OCI-LY7 (cell line): ENCODE measurements at regions not wholly inside any gene's neighbourhood (a gene's known extent, or its start where the extent isn't known, plus 50 kb on each side); places are given as distances from the start of the nearest gene placed in this dataset.

ENCODE experiments used
- BruUV-seq: library from RNA; stranded (reverse); fragments of 400-500 nt; replicated peaks from 2 replicates; lab custom pipeline; 2021; lab: Mats Ljungman, UMichigan
- CTCF ChIA-PET: fragments of 300-600 bp; sonication (Branson Sonifier 250); formaldehyde crosslinking; loops from one replicate; lab custom pipeline; 2022; ENCODE audit warnings: antibody characterized with exemption; ENCODE audit not compliant: unreplicated experiment; lab: Charles Lee
- POLR2A ChIA-PET: fragments of 300-600 bp; sonication (Branson Sonifier 250); formaldehyde crosslinking; loops from one replicate; lab custom pipeline; 2022; ENCODE audit warnings: antibody characterized with exemption; lab: Charles Lee
- DNase-seq: peaks from one replicate; pipeline ENCODE4 v3.0.0-alpha.2; 2015; ENCODE audit warnings: low spot score
- H2AFZ ChIP-seq: fragments of 200-600 bp; sonication (generic), shearing (Covaris generic); 2 replicates; pipeline ENCODE4 v1.6.1; 2014; ENCODE audit warnings: mild to moderate bottlenecking, antibody characterized with exemption, low read length, moderate library complexity
- H3K27ac ChIP-seq: fragments of 200-600 bp; sonication (generic); 2 replicates; pipeline ENCODE4 v1.5.1; 2014; ENCODE audit warnings: mixed run types, low read depth, mild to moderate bottlenecking, moderate library complexity, low read length, inconsistent platforms; ENCODE audit not compliant: poor library complexity, severe bottlenecking
- H3K36me3 ChIP-seq: fragments of 200-600 bp; sonication (generic); 2 replicates; pipeline ENCODE4 v1.6.1; 2014; ENCODE audit warnings: mild to moderate bottlenecking, antibody characterized with exemption, low read length, moderate library complexity, mixed read lengths; ENCODE audit not compliant: insufficient read depth
- H3K4me1 ChIP-seq: fragments of 200-600 bp; sonication (generic); 2 replicates; pipeline ENCODE4 v1.5.1; 2014; ENCODE audit warnings: mild to moderate bottlenecking, low read length; ENCODE audit not compliant: insufficient read depth, poor library complexity, severe bottlenecking
- H3K4me2 ChIP-seq: fragments of 200-600 bp; sonication (generic); 2 replicates; pipeline ENCODE4 v1.6.1; 2014; ENCODE audit warnings: mild to moderate bottlenecking, low read length
- H3K4me3 ChIP-seq: fragments of 200-600 bp; sonication (generic); 2 replicates; pipeline ENCODE4 v1.5.1; 2014; ENCODE audit warnings: mild to moderate bottlenecking, low read depth, low read length; ENCODE audit not compliant: poor library complexity, severe bottlenecking
- H3K79me2 ChIP-seq: fragments of 200-600 bp; sonication (generic); 2 replicates; pipeline ENCODE4 v1.6.1; 2016; ENCODE audit warnings: low read depth, mild to moderate bottlenecking, low read length, moderate library complexity, mixed read lengths; ENCODE audit not compliant: insufficient read depth
- H3K9me2 ChIP-seq: fragments of 200-600 bp; sonication (generic); 2 replicates; pipeline ENCODE4 v1.6.1; 2016; ENCODE audit warnings: mild to moderate bottlenecking, low read length, mixed read lengths; ENCODE audit not compliant: insufficient read depth
- H3K9me3 ChIP-seq: fragments of 200-600 bp; sonication (generic); 2 replicates; pipeline ENCODE4 v1.6.1; 2014; ENCODE audit warnings: mild to moderate bottlenecking, mixed run types, low read length, mixed read lengths
- H4K20me1 ChIP-seq: fragments of 200-600 bp; sonication (generic); 2 replicates; pipeline ENCODE4 v1.6.1; 2014; ENCODE audit warnings: mild to moderate bottlenecking, antibody characterized with exemption, low read length, moderate library complexity, mixed read lengths; ENCODE audit not compliant: insufficient read depth
- EZH2phosphoT487 ChIP-seq: fragments of 200-600 bp; sonication (generic); IDR thresholded peaks from 2 replicates; pipeline ENCODE4 v1.6.1; 2018; ENCODE audit warnings: low read depth, borderline replicate concordance, mild to moderate bottlenecking, mixed run types, antibody characterized with exemption, low read length, moderate library complexity, mixed read lengths
- intact Hi-C: fragments of 100-400 bp; cut with micrococcal nuclease; formaldehyde crosslinking; loops from one replicate; pipeline ENCODE4 v1.10.0; 2022; ENCODE audit not compliant: unreplicated experiment
- TF ChIP-seq, protein P1 (sequence below): fragments of 200-600 bp; sonication (generic); conservative IDR thresholded peaks from 2 replicates; pipeline ENCODE4 v1.5.1; 2014; ENCODE audit warnings: mild to moderate bottlenecking, antibody characterized with exemption, low read length, moderate library complexity, mixed read lengths

DNA sequence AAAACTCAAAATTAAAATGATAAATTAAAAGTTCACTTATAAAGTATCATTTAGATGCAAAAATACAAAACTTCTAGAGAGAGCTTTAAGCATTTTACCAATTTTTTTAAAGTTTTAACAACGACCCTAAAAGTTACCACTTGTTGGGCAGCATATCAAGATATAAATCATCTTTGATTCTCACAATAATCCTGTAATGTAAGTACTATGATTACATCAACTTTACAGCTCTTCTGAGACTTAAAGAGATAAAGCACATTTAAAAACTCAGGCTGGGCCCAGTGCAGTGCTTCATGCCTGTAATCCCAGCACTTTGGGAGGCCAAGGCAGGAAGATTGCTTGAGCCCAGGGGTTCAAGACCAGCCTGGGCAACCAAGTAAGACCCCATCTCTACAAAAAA is 202.7 kb upstream of the GPC6 start:
- no peak overlapping the region for H3K4me3 ChIP-seq
- H3K27ac ChIP-seq, result no peak overlapping the region
- H2AFZ ChIP-seq, result no peak overlapping the region
- no peaks in the 10 kb centered on the region for H3K9me2 ChIP-seq
- ChIA-PET CTCF (no interaction called here), POLR2A (no interaction called here)
- H3K4me1 ChIP-seq, result no peaks in the 10 kb centered on the region
- no peak for DNase-seq
- no TSS peak for BruUV-seq
- H3K4me2 ChIP-seq, result no peak overlapping the region
- intact Hi-C loops, result no loop called here
- no peak for TF ChIP-seq EZH2phosphoT487
- TF ChIP-seq, protein P1, sequence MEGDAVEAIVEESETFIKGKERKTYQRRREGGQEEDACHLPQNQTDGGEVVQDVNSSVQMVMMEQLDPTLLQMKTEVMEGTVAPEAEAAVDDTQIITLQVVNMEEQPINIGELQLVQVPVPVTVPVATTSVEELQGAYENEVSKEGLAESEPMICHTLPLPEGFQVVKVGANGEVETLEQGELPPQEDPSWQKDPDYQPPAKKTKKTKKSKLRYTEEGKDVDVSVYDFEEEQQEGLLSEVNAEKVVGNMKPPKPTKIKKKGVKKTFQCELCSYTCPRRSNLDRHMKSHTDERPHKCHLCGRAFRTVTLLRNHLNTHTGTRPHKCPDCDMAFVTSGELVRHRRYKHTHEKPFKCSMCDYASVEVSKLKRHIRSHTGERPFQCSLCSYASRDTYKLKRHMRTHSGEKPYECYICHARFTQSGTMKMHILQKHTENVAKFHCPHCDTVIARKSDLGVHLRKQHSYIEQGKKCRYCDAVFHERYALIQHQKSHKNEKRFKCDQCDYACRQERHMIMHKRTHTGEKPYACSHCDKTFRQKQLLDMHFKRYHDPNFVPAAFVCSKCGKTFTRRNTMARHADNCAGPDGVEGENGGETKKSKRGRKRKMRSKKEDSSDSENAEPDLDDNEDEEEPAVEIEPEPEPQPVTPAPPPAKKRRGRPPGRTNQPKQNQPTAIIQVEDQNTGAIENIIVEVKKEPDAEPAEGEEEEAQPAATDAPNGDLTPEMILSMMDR, result no peak
- no peaks in the 10 kb centered on the region for H3K9me3 ChIP-seq
- H3K79me2 ChIP-seq, result no peaks in the 10 kb centered on the region
- no peaks in the 10 kb centered on the region for H3K36me3 ChIP-seq
- H4K20me1 ChIP-seq, result no peaks in the 10 kb centered on the region

- Histone ChIP-seq H3K27ac (no peak overlapping the region), H4K20me1 (no peaks in the 10 kb centered on the region), H3K4me2 (no peak overlapping the region), H3K4me1 (no peaks in the 10 kb centered on the region), H2AFZ (no peak overlapping the region), H3K9me3 (no peaks in the 10 kb centered on the region), H3K4me3 (no peak overlapping the region), H3K9me2 (no peaks in the 10 kb centered on the region), H3K79me2 (no peaks in the 10 kb centered on the region), H3K36me3 (no peaks in the 10 kb centered on the region)
- TF ChIP-seq, protein P1, result no peak
- no peak for TF ChIP-seq EZH2phosphoT487
- no TSS peak for BruUV-seq
- intact Hi-C loops, result no loop called here
- DNase-seq, result no peak
- ChIA-PET POLR2A (interaction anchor here (0.6 kb wide), 1 partner anchor 18 kb away, joined by 4 read pairs; no protein-coding TSS in a partner anchor), CTCF (no interaction called here)
Observed at GRCh38 chr13:93025984-93026383, 200.6 kb upstream of the GPC6 start.

DNA sequence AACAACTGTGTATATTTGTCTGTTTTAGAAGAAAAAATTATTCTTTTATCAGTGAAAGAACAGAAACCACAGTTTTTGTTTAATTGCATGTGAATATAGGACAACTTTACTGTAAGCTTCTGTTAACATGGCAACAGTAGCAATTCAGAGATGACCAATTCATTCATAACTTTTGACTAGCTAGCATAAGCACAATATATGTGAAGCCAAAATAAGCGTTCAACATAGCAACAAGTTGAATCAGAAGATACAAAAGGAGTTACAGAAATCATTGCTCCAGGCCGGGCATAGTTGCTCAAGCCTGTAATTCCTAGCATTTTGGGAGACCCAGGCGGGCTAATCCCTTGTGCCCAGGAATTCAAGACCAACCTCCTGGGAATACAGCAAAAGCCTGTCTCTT is 197.1 kb upstream of the GPC6 start:
- no peak for DNase-seq
- Histone ChIP-seq H3K36me3 (no peaks in the 10 kb centered on the region), H3K9me2 (no peaks in the 10 kb centered on the region), H3K79me2 (no peaks in the 10 kb centered on the region), H2AFZ (no peak overlapping the region), H3K27ac (no peak overlapping the region), H4K20me1 (no peaks in the 10 kb centered on the region), H3K9me3 (no peaks in the 10 kb centered on the region), H3K4me2 (no peak overlapping the region), H3K4me1 (no peaks in the 10 kb centered on the region), H3K4me3 (no peak overlapping the region)
- TF ChIP-seq, protein P1, result no peak
- TF ChIP-seq EZH2phosphoT487, result no peak
- intact Hi-C loops, result no loop called here
- no TSS peak for BruUV-seq
- CTCF ChIA-PET, result no interaction called here
- POLR2A ChIA-PET, result no interaction called here
